Omental fat pad (tissue), 3 donors: ENCODE measurements at regions not wholly inside any gene's neighbourhood (a gene's known extent, or its start where the extent isn't known, plus 50 kb on each side); places are given as distances from the start of the nearest gene placed in this dataset.

Source experiments
- ATAC-seq: fragments of 150-250 bp; one replicate; pipeline ENCODE4 v1.9.1; 2016; ENCODE audit warnings: mild to moderate bottlenecking, moderate library complexity; ENCODE audit not compliant: low FRiP score
- DNase-seq: peaks from one replicate; pipeline ENCODE4 v3.0.0-alpha.2; 2019; ENCODE audit warnings: low spot score
- TF ChIP-seq, protein P1 (sequence below), 3 donors: fragments of 450-650 bp; IDR thresholded peaks; one replicate each; pipeline ENCODE4 v1.5.1; 2016 to 2017; ENCODE audit warnings: antibody characterized with exemption in 3 of 3, mild to moderate bottlenecking in 3 of 3, moderate library complexity in 2 of 3

DNA sequence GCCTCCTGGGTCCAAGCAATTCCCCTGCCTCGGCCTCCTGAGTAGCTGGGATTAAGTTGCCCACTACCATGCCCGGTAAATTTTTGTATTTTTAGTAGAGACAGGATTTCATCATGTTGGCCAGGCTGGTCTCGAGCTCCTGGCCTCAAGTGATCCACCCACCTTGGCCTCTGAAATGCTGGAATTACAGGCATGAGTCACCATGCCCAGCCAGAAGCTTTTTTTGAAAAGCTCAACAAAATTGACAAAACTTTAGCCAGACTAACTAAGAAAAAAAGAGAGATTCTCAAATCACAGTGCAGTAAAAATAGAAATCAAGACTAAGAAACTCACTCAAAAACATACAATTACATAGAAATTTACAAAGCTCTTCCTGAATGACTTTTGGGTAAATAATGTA, 420.6 kb downstream of the COL12A1 start:
- DNase-seq (no peak), ATAC-seq (no peak)
- TF ChIP-seq, protein P1, sequence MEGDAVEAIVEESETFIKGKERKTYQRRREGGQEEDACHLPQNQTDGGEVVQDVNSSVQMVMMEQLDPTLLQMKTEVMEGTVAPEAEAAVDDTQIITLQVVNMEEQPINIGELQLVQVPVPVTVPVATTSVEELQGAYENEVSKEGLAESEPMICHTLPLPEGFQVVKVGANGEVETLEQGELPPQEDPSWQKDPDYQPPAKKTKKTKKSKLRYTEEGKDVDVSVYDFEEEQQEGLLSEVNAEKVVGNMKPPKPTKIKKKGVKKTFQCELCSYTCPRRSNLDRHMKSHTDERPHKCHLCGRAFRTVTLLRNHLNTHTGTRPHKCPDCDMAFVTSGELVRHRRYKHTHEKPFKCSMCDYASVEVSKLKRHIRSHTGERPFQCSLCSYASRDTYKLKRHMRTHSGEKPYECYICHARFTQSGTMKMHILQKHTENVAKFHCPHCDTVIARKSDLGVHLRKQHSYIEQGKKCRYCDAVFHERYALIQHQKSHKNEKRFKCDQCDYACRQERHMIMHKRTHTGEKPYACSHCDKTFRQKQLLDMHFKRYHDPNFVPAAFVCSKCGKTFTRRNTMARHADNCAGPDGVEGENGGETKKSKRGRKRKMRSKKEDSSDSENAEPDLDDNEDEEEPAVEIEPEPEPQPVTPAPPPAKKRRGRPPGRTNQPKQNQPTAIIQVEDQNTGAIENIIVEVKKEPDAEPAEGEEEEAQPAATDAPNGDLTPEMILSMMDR (IDR thresholded peaks at IDR 0.05), result no peak

DNA sequence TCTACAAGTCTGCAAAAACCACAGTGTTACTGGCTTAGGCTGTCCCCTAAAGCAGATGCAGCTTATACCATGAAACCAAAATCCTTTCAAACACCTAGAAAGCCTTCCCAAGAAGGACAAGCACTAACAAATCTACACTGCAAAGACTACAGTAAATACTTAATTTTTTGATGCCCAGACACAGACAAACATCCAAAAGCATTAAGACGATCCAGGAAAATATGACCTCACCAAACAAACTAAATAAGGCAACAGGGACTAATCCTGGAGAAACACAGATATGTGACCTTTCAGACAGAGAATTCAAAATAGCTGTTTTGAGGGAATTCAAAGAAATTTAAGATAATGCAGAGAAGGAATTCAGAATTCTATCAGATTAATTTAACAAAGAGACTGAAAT, 423.5 kb downstream of the COL12A1 start:
- TF ChIP-seq, protein P1 (IDR thresholded peaks at IDR 0.05), result no peak
- DNase-seq, result no peak
- ATAC-seq, result no peak

DNA sequence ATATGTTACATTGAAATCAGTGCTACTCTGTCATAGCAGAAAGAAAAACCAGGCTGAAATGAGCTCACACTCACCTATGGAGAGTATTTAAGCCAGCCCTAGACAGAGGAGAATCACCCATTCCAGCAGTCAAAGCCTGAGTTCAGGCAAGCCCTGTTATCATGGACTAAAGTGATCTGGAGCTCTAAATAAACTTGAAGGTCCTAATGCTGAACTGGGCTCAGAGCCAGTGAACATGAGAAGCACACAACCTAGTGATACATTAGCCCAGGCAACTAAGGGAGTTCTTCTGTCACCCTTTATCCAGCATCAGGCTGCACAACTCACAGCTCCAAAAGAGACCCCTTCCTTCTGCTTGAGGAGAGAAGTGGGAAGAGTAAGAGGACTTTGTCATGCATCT, 425.0 kb downstream of the COL12A1 start:
- DNase-seq (no peak), ATAC-seq (no peak)
- TF ChIP-seq, protein P1 (IDR thresholded peaks at IDR 0.05), result no peak

DNA sequence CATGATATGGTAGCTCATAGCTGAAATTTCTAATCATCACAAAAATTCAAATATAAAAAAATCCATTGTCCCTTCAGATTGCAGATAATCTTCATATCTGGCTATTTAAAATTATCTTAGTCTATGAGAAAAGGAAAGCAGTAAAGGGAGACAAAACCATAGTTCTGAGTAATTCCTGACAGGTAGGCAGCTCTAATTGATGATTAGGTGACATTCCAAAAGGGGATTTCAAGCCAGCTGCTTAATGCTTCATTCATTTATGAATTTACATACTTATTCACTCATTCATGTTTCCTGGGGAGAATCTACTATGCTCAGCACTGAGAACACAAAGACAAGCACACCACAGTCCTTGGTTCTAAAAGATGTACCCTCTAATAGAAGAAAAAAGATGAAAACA, 437.1 kb downstream of the COL12A1 start:
- DNase-seq (no peak), ATAC-seq (no peak)
- TF ChIP-seq, protein P1 (IDR thresholded peaks at IDR 0.05), result no peak

DNA sequence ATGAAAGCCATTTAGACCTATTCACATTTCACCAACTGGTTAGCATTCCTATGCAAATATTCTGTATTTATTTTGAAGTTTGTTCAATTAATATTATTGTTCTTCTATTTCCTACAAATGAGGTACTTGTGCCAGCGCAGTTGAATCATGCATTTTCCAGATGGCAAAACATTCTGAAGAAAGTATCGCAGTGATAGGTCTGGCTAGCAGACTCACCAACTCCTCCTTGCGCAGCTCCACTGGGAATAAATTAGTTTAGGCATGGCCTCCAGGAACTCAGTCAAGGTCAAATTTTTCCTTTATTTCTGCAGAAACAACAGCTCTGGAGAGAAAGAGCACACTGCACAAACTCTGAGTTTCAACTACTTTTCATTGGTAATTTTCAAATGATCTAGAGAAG, 437.7 kb downstream of the COL12A1 start:
- TF ChIP-seq, protein P1 (IDR thresholded peaks at IDR 0.05), result no peak
- no peak for DNase-seq

DNA sequence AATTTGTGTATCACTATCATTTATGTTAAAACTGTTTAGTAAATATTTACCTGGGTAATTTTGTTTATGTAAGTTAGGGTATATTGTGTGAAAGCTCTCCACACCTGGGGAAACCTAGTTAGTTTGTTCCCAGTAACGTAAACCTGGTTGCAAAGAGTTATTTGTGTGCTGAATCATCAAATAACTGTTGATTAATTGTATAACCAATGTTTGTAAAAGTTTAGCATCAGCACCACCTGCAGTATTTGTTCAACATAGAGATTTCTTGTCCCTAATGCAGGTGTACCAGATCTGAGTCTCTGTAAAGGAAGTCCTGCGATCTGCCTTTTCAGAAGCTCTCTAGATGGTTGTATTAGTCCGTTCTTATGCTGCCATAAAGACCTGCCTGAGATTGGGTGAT, 440.4 kb downstream of the COL12A1 start:
- TF ChIP-seq, protein P1 (IDR thresholded peaks at IDR 0.05), result no peak
- ATAC-seq (no peak), DNase-seq (no peak)

More for the DNA sequence above, 437.7 kb downstream of the COL12A1 start:
- ATAC-seq, result no peak

DNA sequence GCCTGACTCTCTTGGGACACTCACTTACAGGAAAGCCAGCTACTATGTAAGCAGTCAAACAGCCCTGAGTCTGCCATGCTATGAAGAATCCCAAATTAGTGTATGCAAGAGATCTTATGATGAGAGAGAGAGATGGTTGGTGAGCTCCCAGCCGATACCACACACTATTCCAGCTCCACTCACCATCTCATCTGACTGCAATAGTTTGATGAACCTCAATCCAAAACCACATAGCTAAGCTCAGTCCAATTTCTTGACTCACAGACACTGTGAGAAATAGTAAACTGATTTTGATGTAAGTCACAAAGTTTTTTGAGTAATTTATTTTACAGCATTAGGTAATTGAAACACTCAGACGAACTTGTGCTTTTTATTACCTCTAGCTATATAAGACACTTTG, 441.4 kb downstream of the COL12A1 start:
- ATAC-seq, result no peak
- DNase-seq, result no peak
- TF ChIP-seq, protein P1 (IDR thresholded peaks at IDR 0.05), result no peak
